HEK293 (cell line): ENCODE measurements at regions not wholly inside any gene's neighbourhood (a gene's known extent, or its start where the extent isn't known, plus 50 kb on each side); places are given as distances from the start of the nearest gene placed in this dataset.
A peak's percentile ranks its signal among the peaks of the same experiment; 100 is the strongest.

Experiments used
- AEBP2 ChIP-seq: fragments of 450-650 bp; formaldehyde crosslinking; IDR thresholded peaks from 2 replicates; pipeline ENCODE4 v1.5.1; 2016; ENCODE audit warnings: missing biosample characterization, missing genetic modification characterization, borderline replicate concordance
- ATF2 ChIP-seq: fragments of 450-650 bp; formaldehyde crosslinking; IDR thresholded peaks from 2 replicates; pipeline ENCODE4 v1.5.1; 2016; ENCODE audit warnings: missing biosample characterization, missing genetic modification characterization, low read depth
- BCL11A ChIP-seq: fragments of 450-650 bp; formaldehyde crosslinking; IDR thresholded peaks from 2 replicates; pipeline ENCODE4 v1.5.1; 2016; ENCODE audit warnings: low read depth, missing biosample characterization, missing genetic modification characterization
- BCL6B ChIP-seq: fragments of 450-650 bp; formaldehyde crosslinking; IDR thresholded peaks from 2 replicates; pipeline ENCODE4 v1.5.1; 2017; ENCODE audit warnings: missing biosample characterization, missing genetic modification characterization
- GFI1B ChIP-seq: fragments of 450-650 bp; formaldehyde crosslinking; IDR thresholded peaks from 2 replicates; pipeline ENCODE4 v1.5.1; 2016; ENCODE audit warnings: missing biosample characterization, missing genetic modification characterization
- HIC1 ChIP-seq: fragments of 450-650 bp; formaldehyde crosslinking; IDR thresholded peaks from 2 replicates; pipeline ENCODE4 v1.5.1; 2016; ENCODE audit warnings: missing biosample characterization, missing genetic modification characterization
- HOXA7 ChIP-seq: sonication (generic); formaldehyde crosslinking; IDR thresholded peaks from 2 replicates; pipeline ENCODE4 v1.8.1; 2022; ENCODE audit warnings: missing genetic modification reagents, borderline replicate concordance
- HOXD13 ChIP-seq: sonication (generic); formaldehyde crosslinking; IDR thresholded peaks from 2 replicates; pipeline ENCODE4 v1.8.0; 2022; ENCODE audit warnings: missing genetic modification reagents, borderline replicate concordance
- IKZF3 ChIP-seq: fragments of 450-650 bp; IDR thresholded peaks from 2 replicates; pipeline ENCODE4 v1.5.0; 2018; ENCODE audit warnings: missing biosample characterization, mild to moderate bottlenecking, missing genetic modification characterization, moderate library complexity
- KLF17 ChIP-seq: fragments of 450-650 bp; formaldehyde crosslinking; IDR thresholded peaks from 2 replicates; pipeline ENCODE4 v1.5.1; 2016; ENCODE audit warnings: missing biosample characterization, missing genetic modification characterization
- KLF8 ChIP-seq: fragments of 450-650 bp; formaldehyde crosslinking; IDR thresholded peaks from 2 replicates; pipeline ENCODE4 v1.5.1; 2016; ENCODE audit warnings: missing biosample characterization, missing genetic modification characterization
- MZF1 ChIP-seq: fragments of 450-650 bp; formaldehyde crosslinking; IDR thresholded peaks from 2 replicates; pipeline ENCODE4 v1.5.1; 2017; ENCODE audit warnings: missing biosample characterization, missing genetic modification characterization, borderline replicate concordance
- OSR2 ChIP-seq: fragments of 450-650 bp; formaldehyde crosslinking; IDR thresholded peaks from 2 replicates; pipeline ENCODE4 v1.5.1; 2016; ENCODE audit warnings: missing biosample characterization, missing genetic modification characterization
- TSHZ1 ChIP-seq: fragments of 450-650 bp; formaldehyde crosslinking; IDR thresholded peaks from 2 replicates; pipeline ENCODE4 v1.5.1; 2016; ENCODE audit warnings: missing biosample characterization, missing genetic modification characterization, borderline replicate concordance
- ZFP37 ChIP-seq: fragments of 450-650 bp; formaldehyde crosslinking; IDR thresholded peaks from 2 replicates; pipeline ENCODE4 v1.5.1; 2016; ENCODE audit warnings: missing biosample characterization, missing genetic modification characterization
- ZFP41 ChIP-seq: fragments of 450-650 bp; formaldehyde crosslinking; IDR thresholded peaks from 2 replicates; pipeline ENCODE4 v1.5.1; 2016; ENCODE audit warnings: missing biosample characterization, missing genetic modification characterization, borderline replicate concordance
- ZFP69B ChIP-seq: fragments of 450-650 bp; formaldehyde crosslinking; IDR thresholded peaks from 2 replicates; pipeline ENCODE4 v1.5.1; 2016; ENCODE audit warnings: missing biosample characterization, missing genetic modification characterization
- ZNF174 ChIP-seq: fragments of 450-650 bp; formaldehyde crosslinking; IDR thresholded peaks from 2 replicates; pipeline ENCODE4 v1.5.0; 2017; ENCODE audit warnings: missing biosample characterization, mild to moderate bottlenecking, missing genetic modification characterization
- ZNF248 ChIP-seq: fragments of 450-650 bp; formaldehyde crosslinking; IDR thresholded peaks from 2 replicates; pipeline ENCODE4 v1.5.1; 2017; ENCODE audit warnings: missing biosample characterization, missing genetic modification characterization
- ZNF354C ChIP-seq: fragments of 450-650 bp; formaldehyde crosslinking; IDR thresholded peaks from 2 replicates; pipeline ENCODE4 v1.5.1; 2016; ENCODE audit warnings: missing biosample characterization, missing genetic modification characterization, low read depth, borderline replicate concordance
- ZNF423 ChIP-seq: fragments of 450-650 bp; formaldehyde crosslinking; IDR thresholded peaks from 2 replicates; pipeline ENCODE4 v1.5.1; 2016; ENCODE audit warnings: missing biosample characterization, missing genetic modification characterization
- ZNF501 ChIP-seq: fragments of 450-650 bp; formaldehyde crosslinking; IDR thresholded peaks from 2 replicates; pipeline ENCODE4 v1.5.1; 2016; ENCODE audit warnings: missing biosample characterization, missing genetic modification characterization
- ZNF529 ChIP-seq: fragments of 450-650 bp; formaldehyde crosslinking; IDR thresholded peaks from 2 replicates; pipeline ENCODE4 v1.5.1; 2017; ENCODE audit warnings: missing genetic modification characterization, missing biosample characterization; ENCODE audit not compliant: insufficient replicate concordance
- ZNF555 ChIP-seq: fragments of 450-650 bp; formaldehyde crosslinking; conservative IDR thresholded peaks from 2 replicates; pipeline ENCODE4 v1.5.1; 2017; ENCODE audit warnings: missing biosample characterization, mild to moderate bottlenecking, missing genetic modification characterization, inconsistent platforms
- ZNF571 ChIP-seq: fragments of 450-650 bp; formaldehyde crosslinking; IDR thresholded peaks from 2 replicates; pipeline ENCODE4 v1.5.0; 2017; ENCODE audit warnings: missing biosample characterization, missing genetic modification characterization
- ZNF626 ChIP-seq: fragments of 450-650 bp; sonication (Bioruptor Pico); formaldehyde crosslinking; IDR thresholded peaks from 2 replicates; pipeline ENCODE4 v1.5.1; 2018; ENCODE audit warnings: missing biosample characterization, missing genetic modification characterization, inconsistent platforms
- ZNF658 ChIP-seq: fragments of 450-650 bp; formaldehyde crosslinking; IDR thresholded peaks from 2 replicates; pipeline ENCODE4; 2016; ENCODE audit warnings: missing biosample characterization, missing genetic modification characterization
- ZNF660 ChIP-seq: fragments of 450-650 bp; IDR thresholded peaks from 2 replicates; pipeline ENCODE4 v1.5.1; 2018; ENCODE audit warnings: missing biosample characterization, mild to moderate bottlenecking, missing genetic modification characterization
- ZNF776 ChIP-seq: fragments of 450-650 bp; formaldehyde crosslinking; IDR thresholded peaks from 2 replicates; pipeline ENCODE4 v1.5.0; 2017; ENCODE audit warnings: missing biosample characterization, missing genetic modification characterization, borderline replicate concordance
- ZNF785 ChIP-seq: fragments of 450-650 bp; formaldehyde crosslinking; IDR thresholded peaks from 2 replicates; pipeline ENCODE4 v1.5.1; 2016; ENCODE audit warnings: missing biosample characterization, missing genetic modification characterization

- TF ChIP-seq ZNF626 = no peak
- TF ChIP-seq ZNF785 = no peak
- no peak for TF ChIP-seq ZNF658 (tag by site-specific recombination)
- TF ChIP-seq ZNF529 = no peak
- no peak for TF ChIP-seq ZNF555 (tag by site-specific recombination)
- TF ChIP-seq ZFP69B (tag by site-specific recombination) = 0 out of 2 replicates have a peak, but pooled peaks have one; percentile 34
- peak; percentile 73 for TF ChIP-seq IKZF3 (tag by site-specific recombination)
- no peak for TF ChIP-seq ZNF174 (tag by site-specific recombination)
- no peak for TF ChIP-seq ZFP41 (tag by site-specific recombination)
- TF ChIP-seq ZNF660 (tag by site-specific recombination) = peak; percentile 98
- no peak for TF ChIP-seq HOXD13 (CRISPR knock-in tag)
- peak; percentile 16; the same call in 1 of the 2 replicates for TF ChIP-seq MZF1 (tag by site-specific recombination)
- TF ChIP-seq AEBP2 (tag by site-specific recombination) = no peak
- no peak for TF ChIP-seq GFI1B (tag by site-specific recombination)
- TF ChIP-seq ZNF776 (tag by site-specific recombination) = no peak
- peak; percentile 52; the same call in 1 of the 2 replicates for TF ChIP-seq ZNF501 (tag by site-specific recombination)
- TF ChIP-seq ATF2 (tag by site-specific recombination) = no peak
- TF ChIP-seq OSR2 (tag by site-specific recombination) = peak; percentile 21; the same call in 1 of the 2 replicates
- no peak for TF ChIP-seq ZNF354C (tag by site-specific recombination)
- TF ChIP-seq ZNF248 (tag by site-specific recombination) = no peak
- no peak for TF ChIP-seq ZFP37 (tag by site-specific recombination)
- no peak for TF ChIP-seq KLF17 (tag by site-specific recombination)
- TF ChIP-seq ZNF571 = no peak
- no peak for TF ChIP-seq ZNF423
- no peak for TF ChIP-seq HOXA7 (CRISPR knock-in tag)
- no peak for TF ChIP-seq HIC1 (tag by site-specific recombination)
- peak; percentile 62 for TF ChIP-seq KLF8
- 0 out of 2 replicates have a peak, but pooled peaks have one; percentile 16 for TF ChIP-seq TSHZ1 (tag by site-specific recombination)
- TF ChIP-seq BCL6B (tag by site-specific recombination) = no peak
- no peak; the same call in 1 of the 2 replicates for TF ChIP-seq BCL11A (tag by site-specific recombination)
Measured at GRCh38 chr6:28742668-28743270, 181.0 kb downstream of the TRIM27 start (continued).
